AG10803 (cell line): ENCODE measurements at regions not wholly inside any gene's neighbourhood (a gene's known extent, or its start where the extent isn't known, plus 50 kb on each side); places are given as distances from the start of the nearest gene placed in this dataset.

Experiments
- DNase-seq: peaks from one replicate; pipeline ENCODE4 v3.0.0; 2010; ENCODE audit warnings: low read depth
- H3K4me3 ChIP-seq: 2 replicates; pipeline ENCODE4 v1.5.1; 2011; ENCODE audit warnings: mild to moderate bottlenecking, low read length, control low read depth
- CTCF ChIP-seq: conservative IDR thresholded peaks from 2 replicates; pipeline ENCODE4 v1.5.1; 2011; ENCODE audit warnings: mild to moderate bottlenecking, low read length, control low read depth, inconsistent platforms

DNA sequence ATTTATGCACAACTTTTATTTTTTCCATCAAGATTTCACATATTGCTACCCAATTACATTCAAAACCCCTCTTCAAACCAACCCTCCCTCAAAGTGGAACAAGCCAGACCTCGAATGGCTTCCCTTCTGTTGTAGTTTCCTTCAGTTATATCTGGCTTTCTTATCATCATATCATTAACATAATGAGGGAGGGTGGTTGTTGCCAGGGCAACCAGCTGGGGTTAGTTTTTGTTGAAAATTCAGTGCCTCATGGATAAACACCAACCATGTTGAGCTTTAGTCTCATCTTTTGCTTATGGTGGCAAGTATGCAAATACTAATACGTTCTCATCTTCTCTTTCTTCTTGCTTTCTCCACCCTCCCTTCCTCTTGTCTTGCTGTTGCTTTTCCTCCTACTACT lies 359.7 kb downstream of the CDH11 start:
- DNase-seq: no peak
- TF ChIP-seq CTCF: no peak
- no peak overlapping the region for H3K4me3 ChIP-seq

GRCh38 chr16:64754279-64754678 lies 367.6 kb downstream of the CDH11 start:
- no peak for DNase-seq
- H3K4me3 ChIP-seq: no peak overlapping the region
- TF ChIP-seq CTCF: no peak

DNA sequence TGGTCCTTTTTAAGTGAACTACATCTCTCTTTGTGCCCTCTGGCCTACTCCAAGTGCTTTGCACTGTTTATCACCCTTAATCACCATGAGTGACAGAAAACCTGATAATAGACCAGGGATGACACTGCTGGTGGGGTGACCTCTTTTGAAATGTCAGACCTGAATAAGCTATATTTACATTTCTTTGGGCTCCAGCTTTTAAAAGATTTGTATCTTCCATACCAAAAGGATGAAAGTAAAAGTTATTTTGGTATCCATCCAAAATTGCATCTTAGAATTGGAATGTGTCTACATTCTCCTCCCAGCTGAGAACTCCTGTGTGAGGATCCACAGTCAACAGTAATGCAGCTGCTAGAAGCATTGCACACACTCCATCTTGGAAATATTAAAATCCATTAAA lies 370.0 kb downstream of the CDH11 start:
- H3K4me3 ChIP-seq: no peak overlapping the region
- TF ChIP-seq CTCF: no peak
- peak; percentile 83 for DNase-seq

DNA sequence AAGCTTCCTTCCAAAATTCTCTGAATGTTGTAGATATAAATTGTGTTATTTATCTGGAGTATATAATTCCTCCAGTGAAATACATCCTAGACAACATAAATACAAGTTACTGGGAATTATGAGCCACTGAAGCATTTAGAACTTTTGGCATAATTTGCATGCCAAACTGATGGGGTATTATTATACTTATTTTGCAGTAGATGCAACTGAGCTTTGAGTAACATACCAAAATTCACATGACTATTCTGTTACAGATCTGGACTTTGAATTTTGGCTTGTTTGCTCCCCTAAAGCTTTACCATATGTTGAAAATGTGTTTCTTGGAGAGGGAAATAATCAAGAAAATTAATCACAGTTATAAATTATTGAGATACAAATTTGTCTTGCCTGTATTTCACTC lies 372.5 kb downstream of the CDH11 start:
- no peak overlapping the region for H3K4me3 ChIP-seq
- no peak for DNase-seq
- no peak for TF ChIP-seq CTCF

DNA sequence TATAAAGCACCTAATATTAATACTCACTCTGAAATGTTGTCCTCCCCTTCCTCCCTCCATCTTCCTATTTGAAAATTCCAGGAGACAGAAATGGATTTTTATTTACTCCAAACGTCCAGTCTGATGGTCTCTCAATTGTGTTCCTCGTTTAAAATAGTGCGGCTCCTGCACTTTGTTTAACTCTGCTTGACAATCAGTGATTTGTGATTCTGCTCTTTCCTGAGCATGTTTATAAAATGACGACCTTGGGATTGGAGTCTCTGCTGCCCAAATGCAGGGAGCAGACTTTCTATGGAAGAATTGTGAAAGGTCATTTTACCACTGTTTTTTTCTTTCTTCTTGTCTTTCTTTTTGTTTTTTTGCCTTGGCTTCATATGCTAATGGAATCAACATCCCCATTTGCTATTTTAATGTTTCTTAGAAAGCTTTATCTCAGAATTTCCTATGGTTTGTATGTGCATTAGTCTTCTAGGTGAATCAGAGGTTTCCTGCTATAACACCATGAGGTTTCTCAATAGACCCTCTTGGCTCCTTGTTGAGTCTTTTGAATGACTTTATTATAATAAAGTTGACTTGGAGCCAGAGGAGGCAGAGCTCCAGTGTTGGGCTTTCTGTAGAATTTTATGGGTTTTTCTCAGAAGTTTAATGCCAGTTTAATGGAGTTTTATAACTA lies 376.5 kb downstream of the CDH11 start:
- TF ChIP-seq CTCF: no peak
- H3K4me3 ChIP-seq: no peak overlapping the region
- no peak for DNase-seq

GRCh38 chr16:64742455-64743223 lies 379.2 kb downstream of the CDH11 start:
- no peak overlapping the region for H3K4me3 ChIP-seq
- DNase-seq: no peak
- TF ChIP-seq CTCF: no peak

DNA sequence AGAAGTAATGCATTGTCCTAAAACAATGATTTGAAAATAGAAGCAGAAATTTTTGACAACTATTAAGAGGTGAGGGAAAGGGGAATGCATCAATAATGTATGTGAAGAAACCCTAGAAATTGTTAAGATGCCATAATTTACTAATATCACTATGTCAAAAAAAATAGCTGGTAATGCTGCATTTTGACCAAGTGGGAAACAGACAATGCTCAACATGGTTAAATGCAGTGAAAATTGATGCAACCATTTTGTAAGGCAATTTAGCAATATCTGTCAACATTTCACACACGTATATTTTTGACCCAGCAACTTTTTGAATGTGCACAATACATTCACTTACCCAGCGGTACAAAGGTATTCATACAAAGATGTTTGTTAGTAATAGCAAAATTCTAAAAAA lies 381.6 kb downstream of the CDH11 start:
- no peak for TF ChIP-seq CTCF
- DNase-seq: no peak
- H3K4me3 ChIP-seq: no peak overlapping the region
